ENCODE measurements at regions not wholly inside any gene's neighbourhood (a gene's known extent, or its start where the extent isn't known, plus 50 kb on each side); places are given as distances from the start of the nearest gene placed in this dataset.
A peak's percentile ranks its signal among the peaks of the same experiment; 100 is the strongest.

- Mint-ChIP-seq H3K4me1 (no peaks in the 10 kb centered on the region), H3K27ac (no peak overlapping the region), H3K36me3 (peaks cover 11% of the 10 kb centered on the region), H3K4me3 (no peak overlapping the region), H3K9me3 (peaks cover 66% of the 10 kb centered on the region), H3K27me3 (ENCODE audit: low read depth) (no peaks in the 10 kb centered on the region)
- TF ChIP-seq CTCF (IDR thresholded peaks at IDR 0.05; ENCODE audit: unreplicated experiment): no peak
- DNase-seq (ENCODE audit: low spot score in 2 of 2, unreplicated experiment in 2 of 2): no peak
These were observed 293.2 kb downstream of the EPM2A start for GRCh38 chr6:145442110-145442509.

- H3K27ac Mint-ChIP-seq: no peak overlapping the region
- H3K4me3 Mint-ChIP-seq: no peak overlapping the region
- H3K9me3 Mint-ChIP-seq: peaks cover 62% of the 10 kb centered on the region
- H3K27me3 Mint-ChIP-seq (ENCODE audit: low read depth): no peaks in the 10 kb centered on the region
- no peak for TF ChIP-seq CTCF (IDR thresholded peaks at IDR 0.05; ENCODE audit: unreplicated experiment)
- H3K4me1 Mint-ChIP-seq: peaks cover 12% of the 10 kb centered on the region
- peaks cover 11% of the 10 kb centered on the region for H3K36me3 Mint-ChIP-seq
- DNase-seq (ENCODE audit: low spot score in 2 of 2, unreplicated experiment in 2 of 2): no peak
These were observed 289.6 kb downstream of the EPM2A start for GRCh38 chr6:145445674-145446073.

GRCh38 chr6:145451029-145451428 lies 284.3 kb downstream of the EPM2A start:
- Mint-ChIP-seq H3K36me3 (peaks cover 8% of the 10 kb centered on the region), H3K4me1 (peaks cover 23% of the 10 kb centered on the region), H3K27me3 (ENCODE audit: low read depth) (no peaks in the 10 kb centered on the region), H3K9me3 (peaks cover 14% of the 10 kb centered on the region), H3K27ac (no peak overlapping the region), H3K4me3 (no peak overlapping the region)
- no peak for DNase-seq (ENCODE audit: low spot score in 2 of 2, unreplicated experiment in 2 of 2)
- TF ChIP-seq CTCF (IDR thresholded peaks at IDR 0.05; ENCODE audit: unreplicated experiment): no peak

- Mint-ChIP-seq H3K9me3 (peaks cover 5% of the 10 kb centered on the region), H3K36me3 (no peaks in the 10 kb centered on the region), H3K4me3 (no peak overlapping the region), H3K27me3 (ENCODE audit: low read depth) (no peaks in the 10 kb centered on the region), H3K4me1 (peaks cover 23% of the 10 kb centered on the region), H3K27ac (peak overlapping the region; percentile 64)
- peak; percentile 72 for TF ChIP-seq CTCF (IDR thresholded peaks at IDR 0.05; ENCODE audit: unreplicated experiment)
- no peak for DNase-seq (ENCODE audit: low spot score in 2 of 2, unreplicated experiment in 2 of 2)
These were observed 281.9 kb downstream of the EPM2A start for GRCh38 chr6:145453376-145453775.

GRCh38 chr6:145454006-145454405 lies 281.3 kb downstream of the EPM2A start:
- Mint-ChIP-seq H3K9me3 (peaks cover 5% of the 10 kb centered on the region), H3K27ac (no peak overlapping the region), H3K36me3 (no peaks in the 10 kb centered on the region), H3K27me3 (ENCODE audit: low read depth) (no peaks in the 10 kb centered on the region), H3K4me3 (no peak overlapping the region), H3K4me1 (peaks cover 18% of the 10 kb centered on the region)
- no peak for TF ChIP-seq CTCF (IDR thresholded peaks at IDR 0.05; ENCODE audit: unreplicated experiment)
- no peak for DNase-seq (ENCODE audit: low spot score in 2 of 2, unreplicated experiment in 2 of 2)

GRCh38 chr6:145457556-145457955 lies 277.8 kb downstream of the EPM2A start:
- Mint-ChIP-seq H3K4me3 (no peak overlapping the region), H3K9me3 (peaks cover 5% of the 10 kb centered on the region), H3K36me3 (no peaks in the 10 kb centered on the region), H3K4me1 (peaks cover 13% of the 10 kb centered on the region), H3K27ac (no peak overlapping the region), H3K27me3 (ENCODE audit: low read depth) (peaks cover 3% of the 10 kb centered on the region)
- TF ChIP-seq CTCF (IDR thresholded peaks at IDR 0.05; ENCODE audit: unreplicated experiment): no peak
- DNase-seq (ENCODE audit: low spot score in 2 of 2, unreplicated experiment in 2 of 2): no peak
